Ishikawa (cell line): ENCODE measurements at regions not wholly inside any gene's neighbourhood (a gene's known extent, or its start where the extent isn't known, plus 50 kb on each side); places are given as distances from the start of the nearest gene placed in this dataset.
A peak's percentile ranks its signal among the peaks of the same experiment; 100 is the strongest.

Experiments
- CEBPB ChIP-seq: IDR thresholded peaks from 2 replicates; pipeline ENCODE4 v1.6.1; 2012
- CREB1 ChIP-seq: IDR thresholded peaks from 2 replicates; pipeline ENCODE4 v1.6.1; 2012; ENCODE audit warnings: low read depth
- EGR1 ChIP-seq: IDR thresholded peaks from 2 replicates; pipeline ENCODE4 v1.6.1; 2012
- EP300 ChIP-seq: IDR thresholded peaks from 2 replicates; pipeline ENCODE4 v1.6.1; 2012; ENCODE audit warnings: borderline replicate concordance
- FOXM1 ChIP-seq: IDR thresholded peaks from 2 replicates; pipeline ENCODE4 v1.6.1; 2012; ENCODE audit warnings: low read depth, borderline replicate concordance
- MAX ChIP-seq: IDR thresholded peaks from 2 replicates; pipeline ENCODE4 v1.6.1; 2012
- NFIC ChIP-seq: IDR thresholded peaks from 2 replicates; pipeline ENCODE4 v1.6.1; 2012
- RAD21 ChIP-seq: IDR thresholded peaks from 2 replicates; pipeline ENCODE4 v1.6.1; 2012; ENCODE audit warnings: low read depth
- REST ChIP-seq: IDR thresholded peaks from 2 replicates; pipeline ENCODE4 v1.6.1; 2012; ENCODE audit warnings: low read depth, mild to moderate bottlenecking
- TAF1 ChIP-seq: IDR thresholded peaks from 2 replicates; pipeline ENCODE4 v1.6.1; 2012; ENCODE audit warnings: low read depth, mild to moderate bottlenecking
- TCF12 ChIP-seq: IDR thresholded peaks from 2 replicates; pipeline ENCODE4 v1.6.1; 2012; ENCODE audit warnings: low read depth
- TEAD4 ChIP-seq: IDR thresholded peaks from 2 replicates; pipeline ENCODE4 v1.6.1; 2012
- YY1 ChIP-seq: IDR thresholded peaks from 2 replicates; pipeline ENCODE4 v1.6.1; 2012; ENCODE audit warnings: low read depth
- ZBTB7A ChIP-seq: IDR thresholded peaks from 2 replicates; pipeline ENCODE4 v1.6.1; 2012; ENCODE audit warnings: low read depth
- TF ChIP-seq, protein P1 (sequence below): IDR thresholded peaks from 2 replicates; pipeline ENCODE4 v1.6.1; 2012

GRCh38 chr5:155125551-155126095, 112.1 kb downstream of the KIF4B start:
- TF ChIP-seq EGR1 (no peak), NFIC (peak; percentile 48; the same call in 1 of the 2 replicates), MAX (no peak)

GRCh38 chr5:155126573-155126972, 113.0 kb downstream of the KIF4B start:
- no peak for TF ChIP-seq TEAD4
- TF ChIP-seq FOXM1, result no peak
- TF ChIP-seq MAX, result no peak
- TF ChIP-seq RAD21, result no peak
- no peak for TF ChIP-seq CREB1
- no peak for TF ChIP-seq REST
- no peak for TF ChIP-seq CEBPB
- no peak for TF ChIP-seq EP300
- TF ChIP-seq ZBTB7A, result no peak
- TF ChIP-seq TAF1, result no peak
- TF ChIP-seq NFIC, result no peak
- TF ChIP-seq EGR1, result no peak
- TF ChIP-seq TCF12, result no peak
- no peak for TF ChIP-seq YY1
- TF ChIP-seq, protein P1, sequence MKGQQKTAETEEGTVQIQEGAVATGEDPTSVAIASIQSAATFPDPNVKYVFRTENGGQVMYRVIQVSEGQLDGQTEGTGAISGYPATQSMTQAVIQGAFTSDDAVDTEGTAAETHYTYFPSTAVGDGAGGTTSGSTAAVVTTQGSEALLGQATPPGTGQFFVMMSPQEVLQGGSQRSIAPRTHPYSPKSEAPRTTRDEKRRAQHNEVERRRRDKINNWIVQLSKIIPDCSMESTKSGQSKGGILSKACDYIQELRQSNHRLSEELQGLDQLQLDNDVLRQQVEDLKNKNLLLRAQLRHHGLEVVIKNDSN, result no peak

DNA sequence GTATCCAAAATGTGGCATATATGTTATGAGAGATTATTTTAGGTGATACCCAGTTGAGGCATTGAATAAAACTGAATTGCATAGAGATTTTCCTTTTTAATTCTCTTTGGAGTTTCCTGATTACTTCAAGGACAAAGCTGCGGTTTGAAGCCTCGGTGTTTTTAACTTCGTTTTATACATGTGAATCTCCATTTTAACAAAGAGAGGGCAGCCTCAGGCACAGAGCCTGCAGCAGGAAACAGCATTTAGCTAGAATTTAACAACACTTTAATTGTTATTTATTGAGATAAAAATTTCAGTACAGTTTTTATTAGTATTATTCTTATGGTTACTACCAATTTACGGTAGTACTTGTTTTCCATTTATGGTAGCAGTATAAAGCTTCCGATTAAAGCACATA, 114.0 kb downstream of the KIF4B start:
- TF ChIP-seq EGR1, result no peak
- TF ChIP-seq TAF1, result no peak
- TF ChIP-seq ZBTB7A, result no peak

DNA sequence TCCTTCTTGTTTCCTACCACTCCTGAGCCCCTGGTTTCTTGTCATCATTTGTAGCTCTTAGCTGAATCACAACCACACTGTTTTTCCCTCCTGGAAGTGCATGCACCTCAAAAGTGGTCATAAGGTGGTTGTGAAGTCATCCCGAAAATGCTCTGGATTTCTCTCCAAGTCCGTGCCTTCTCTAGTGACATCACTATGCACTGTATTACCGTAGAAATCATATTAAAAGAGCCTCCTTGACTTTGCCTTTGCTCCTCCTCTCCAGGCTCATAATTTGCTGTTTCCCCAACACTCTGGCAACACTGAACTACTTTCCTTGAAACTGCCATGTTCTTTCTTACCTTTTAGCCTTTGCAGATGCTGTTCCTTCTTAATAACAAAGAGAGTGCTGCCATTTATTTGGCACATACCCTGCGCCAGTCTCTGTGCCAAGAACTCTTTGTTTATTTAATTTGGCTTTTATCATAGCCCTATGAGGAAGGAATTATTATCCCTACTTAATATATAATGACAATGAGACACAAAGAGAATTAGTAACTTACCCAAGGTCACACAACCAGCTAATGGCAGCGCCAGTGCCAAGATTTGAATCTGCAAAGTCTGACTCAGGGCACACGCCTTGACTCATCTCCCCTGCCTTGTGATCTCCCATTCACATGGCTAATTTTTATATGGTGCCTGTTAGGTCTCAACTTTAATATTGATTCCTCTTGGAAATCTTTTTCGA, 115.4 kb downstream of the KIF4B start:
- no peak for TF ChIP-seq MAX
- no peak for TF ChIP-seq YY1
- no peak for TF ChIP-seq TAF1
- TF ChIP-seq RAD21, result no peak
- TF ChIP-seq NFIC, result no peak
- TF ChIP-seq CREB1, result no peak
- no peak for TF ChIP-seq FOXM1

GRCh38 chr5:155129513-155129880, 115.9 kb downstream of the KIF4B start:
- TF ChIP-seq TEAD4 (no peak), NFIC (no peak), MAX (no peak), EGR1 (no peak), CREB1 (no peak), YY1 (no peak), TCF12 (no peak), CEBPB (no peak), FOXM1 (no peak), ZBTB7A (no peak), RAD21 (no peak), REST (no peak), EP300 (no peak), TAF1 (no peak)
- TF ChIP-seq, protein P1, result no peak

- no peak for TF ChIP-seq TAF1
- TF ChIP-seq, protein P1, result no peak
- no peak for TF ChIP-seq EGR1
- TF ChIP-seq RAD21, result no peak
- no peak for TF ChIP-seq MAX
- no peak for TF ChIP-seq REST
- TF ChIP-seq YY1, result no peak
- no peak for TF ChIP-seq EP300
- no peak for TF ChIP-seq ZBTB7A
- TF ChIP-seq CEBPB, result no peak
- TF ChIP-seq CREB1, result no peak
- no peak for TF ChIP-seq TCF12
- TF ChIP-seq FOXM1, result no peak
- no peak for TF ChIP-seq TEAD4
- no peak for TF ChIP-seq NFIC
Measured at GRCh38 chr5:155134130-155134529, 120.6 kb downstream of the KIF4B start.
